Sigmoid colon (tissue), 6 donors: ENCODE measurements at regions not wholly inside any gene's neighbourhood (a gene's known extent, or its start where the extent isn't known, plus 50 kb on each side); places are given as distances from the start of the nearest gene placed in this dataset.

Source experiments
- DNase-seq: peaks from one replicate; pipeline ENCODE4 v3.0.0-alpha.2; 2019
- H3K27ac ChIP-seq, 4 donors: fragments of 200-600 bp; sonication (generic); one replicate each; pipeline ENCODE4 v1.5.1; 2016 to 2019; ENCODE audit warnings: mild to moderate bottlenecking in 1 of 4
- H3K27me3 ChIP-seq, 3 donors: fragments of 200-600 bp; sonication (generic); one replicate each; pipeline ENCODE4 v1.5.1; 2019; ENCODE audit warnings: mild to moderate bottlenecking in 1 of 3
- H3K36me3 ChIP-seq, 4 donors: fragments of 200-600 bp; sonication (generic); one replicate each; pipeline ENCODE4 v1.5.1; 2016 to 2019
- H3K4me1 ChIP-seq, 4 donors: fragments of 200-600 bp; sonication (generic); one replicate each; pipeline ENCODE4 v1.5.1; 2017 to 2019
- H3K4me3 ChIP-seq, 4 donors: fragments of 200-600 bp; sonication (generic); one replicate each; pipeline ENCODE4 v1.5.1; 2017 to 2019; ENCODE audit warnings: mild to moderate bottlenecking in 2 of 4, moderate library complexity in 1 of 4
- H3K9me3 ChIP-seq, 4 donors: fragments of 200-600 bp in 3 of 4; sonication (generic) in 3 of 4; one replicate each; pipeline versions ENCODE4 v1.5.1 to v1.6.1; 2013 to 2019
- CTCF ChIP-seq, 4 experiments: fragments of 450-650 bp in 3 of 4; fragments of 200-600 bp in 1 of 4; IDR thresholded peaks; one replicate each; pipeline ENCODE4 v1.5.1; 2016 to 2019; ENCODE audit warnings: antibody characterized with exemption in 4 of 4, mild to moderate bottlenecking in 3 of 4, moderate library complexity in 2 of 4
- EP300 ChIP-seq, 4 donors: sonication (generic); formaldehyde crosslinking; IDR thresholded peaks; one replicate each; pipeline ENCODE4 v1.6.1; 2017; ENCODE audit warnings: antibody characterized with exemption in 4 of 4
- POLR2A ChIP-seq, 2 donors: fragments of 450-650 bp; IDR thresholded peaks; one replicate each; pipeline ENCODE4 v1.6.1; 2016; ENCODE audit warnings: antibody characterized with exemption in 2 of 2, mild to moderate bottlenecking in 2 of 2, moderate library complexity in 2 of 2
- POLR2AphosphoS5 ChIP-seq, 4 donors: sonication (generic); formaldehyde crosslinking; IDR thresholded peaks; one replicate each; pipeline ENCODE4 v1.6.1; 2017; ENCODE audit warnings: antibody characterized with exemption in 4 of 4
- WGBS, 2 donors: extraction: QIAGEN DNeasy Blood & Tissue Kit; methylation state at CpG; one replicate each; pipeline ENCODE4 v1.1.7; 2013; 5-methylcytosine and 5-hydroxymethylcytosine counted together
- intact Hi-C: fragments of 100-400 bp; cut with DNase I; formaldehyde crosslinking; loops from one replicate; pipeline ENCODE4 v1.15.1; 2023
- donor health status: healthy with polysubstance abuse.
- donor health status: healthy.

- no peak overlapping the region for H3K4me3 ChIP-seq
- intact Hi-C loops = no loop called here
- WGBS, 2 donors = 97% methylated on average over 28 of the region's 28 CpGs
- no peaks in the 10 kb centered on the region for H3K4me1 ChIP-seq
- no peaks in the 10 kb centered on the region for H3K36me3 ChIP-seq
- no peaks in the 10 kb centered on the region for H3K27me3 ChIP-seq
- no peaks in the 10 kb centered on the region for H3K9me3 ChIP-seq
- H3K27ac ChIP-seq = no peak overlapping the region
- TF ChIP-seq POLR2AphosphoS5 (IDR thresholded peaks at IDR 0.05) = no peak
- TF ChIP-seq POLR2A (IDR thresholded peaks at IDR 0.05) = no peak
- no peak for TF ChIP-seq EP300 (IDR thresholded peaks at IDR 0.05)
- no peak for TF ChIP-seq CTCF (IDR thresholded peaks at IDR 0.05)
- peak; percentile 62 for DNase-seq
Observed at GRCh38 chr1:87636198-87636892, 307.7 kb downstream of the LMO4 start.

GRCh38 chr1:87638636-87639035 lies 310.0 kb downstream of the LMO4 start:
- Histone ChIP-seq H3K9me3 (no peaks in the 10 kb centered on the region), H3K4me1 (peaks cover 0 to 3% (median 0%) of the 10 kb centered on the region in 4 donors), H3K36me3 (no peaks in the 10 kb centered on the region), H3K27ac (no peak overlapping the region), H3K4me3 (no peak overlapping the region), H3K27me3 (no peaks in the 10 kb centered on the region)
- no peak for DNase-seq
- TF ChIP-seq POLR2A (IDR thresholded peaks at IDR 0.05) = no peak
- TF ChIP-seq EP300 (IDR thresholded peaks at IDR 0.05) = no peak
- TF ChIP-seq POLR2AphosphoS5 (IDR thresholded peaks at IDR 0.05) = no peak
- TF ChIP-seq CTCF (IDR thresholded peaks at IDR 0.05) = no peak
- intact Hi-C loops = no loop called here

- Histone ChIP-seq H3K36me3 (no peaks in the 10 kb centered on the region), H3K9me3 (no peaks in the 10 kb centered on the region), H3K27me3 (no peaks in the 10 kb centered on the region), H3K4me1 (peaks cover 0 to 19% (median 13%) of the 10 kb centered on the region in 4 donors), H3K4me3 (no peak overlapping the region), H3K27ac (no peak overlapping the region)
- DNase-seq = no peak
- TF ChIP-seq EP300 (IDR thresholded peaks at IDR 0.05) = no peak
- no peak for TF ChIP-seq POLR2AphosphoS5 (IDR thresholded peaks at IDR 0.05)
- TF ChIP-seq CTCF (IDR thresholded peaks at IDR 0.05) = no peak
- TF ChIP-seq POLR2A (IDR thresholded peaks at IDR 0.05) = no peak
- WGBS, 2 donors = 73 to 92% methylated on average over 3 of the region's 3 CpGs
- intact Hi-C loops = no loop called here
Observed at GRCh38 chr1:87641996-87642395, 313.3 kb downstream of the LMO4 start.

GRCh38 chr1:87642581-87643221 lies 314.0 kb downstream of the LMO4 start:
- no peak for TF ChIP-seq POLR2A (IDR thresholded peaks at IDR 0.05)
- TF ChIP-seq EP300 (IDR thresholded peaks at IDR 0.05) = no peak
- no peak for TF ChIP-seq POLR2AphosphoS5 (IDR thresholded peaks at IDR 0.05)
- TF ChIP-seq CTCF (IDR thresholded peaks at IDR 0.05) = no peak
- no peak for DNase-seq
- Histone ChIP-seq H3K4me3 (no peak overlapping the region), H3K36me3 (no peaks in the 10 kb centered on the region), H3K9me3 (no peaks in the 10 kb centered on the region), H3K4me1 (peaks cover 0 to 19% (median 13%) of the 10 kb centered on the region in 4 donors), H3K27ac (no peak overlapping the region), H3K27me3 (no peaks in the 10 kb centered on the region)
- intact Hi-C loops = no loop called here
- WGBS, 2 donors = 78 to 82% methylated on average over 3 of the region's 3 CpGs
